HL-60 (cell line): ENCODE measurements at regions not wholly inside any gene's neighbourhood (a gene's known extent, or its start where the extent isn't known, plus 50 kb on each side); places are given as distances from the start of the nearest gene placed in this dataset.

Experiments
- POLR2AphosphoS5 ChIP-seq: IDR thresholded peaks from 2 replicates; pipeline ENCODE4 v1.6.1; 2012; ENCODE audit warnings: low read depth
- TF ChIP-seq, protein P1 (sequence below): IDR thresholded peaks from one replicate; pipeline ENCODE4 v1.5.1; 2011; ENCODE audit warnings: low read length, control low read depth, inconsistent platforms; ENCODE audit not compliant: insufficient read depth

- TF ChIP-seq, protein P1, sequence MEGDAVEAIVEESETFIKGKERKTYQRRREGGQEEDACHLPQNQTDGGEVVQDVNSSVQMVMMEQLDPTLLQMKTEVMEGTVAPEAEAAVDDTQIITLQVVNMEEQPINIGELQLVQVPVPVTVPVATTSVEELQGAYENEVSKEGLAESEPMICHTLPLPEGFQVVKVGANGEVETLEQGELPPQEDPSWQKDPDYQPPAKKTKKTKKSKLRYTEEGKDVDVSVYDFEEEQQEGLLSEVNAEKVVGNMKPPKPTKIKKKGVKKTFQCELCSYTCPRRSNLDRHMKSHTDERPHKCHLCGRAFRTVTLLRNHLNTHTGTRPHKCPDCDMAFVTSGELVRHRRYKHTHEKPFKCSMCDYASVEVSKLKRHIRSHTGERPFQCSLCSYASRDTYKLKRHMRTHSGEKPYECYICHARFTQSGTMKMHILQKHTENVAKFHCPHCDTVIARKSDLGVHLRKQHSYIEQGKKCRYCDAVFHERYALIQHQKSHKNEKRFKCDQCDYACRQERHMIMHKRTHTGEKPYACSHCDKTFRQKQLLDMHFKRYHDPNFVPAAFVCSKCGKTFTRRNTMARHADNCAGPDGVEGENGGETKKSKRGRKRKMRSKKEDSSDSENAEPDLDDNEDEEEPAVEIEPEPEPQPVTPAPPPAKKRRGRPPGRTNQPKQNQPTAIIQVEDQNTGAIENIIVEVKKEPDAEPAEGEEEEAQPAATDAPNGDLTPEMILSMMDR: no peak
- no peak for TF ChIP-seq POLR2AphosphoS5
These were observed 371.2 kb downstream of the NPHP4 start for GRCh38 chr1:5620997-5621396.
